ENCODE measurements at regions not wholly inside any gene's neighbourhood (a gene's known extent, or its start where the extent isn't known, plus 50 kb on each side); places are given as distances from the start of the nearest gene placed in this dataset.

DNA sequence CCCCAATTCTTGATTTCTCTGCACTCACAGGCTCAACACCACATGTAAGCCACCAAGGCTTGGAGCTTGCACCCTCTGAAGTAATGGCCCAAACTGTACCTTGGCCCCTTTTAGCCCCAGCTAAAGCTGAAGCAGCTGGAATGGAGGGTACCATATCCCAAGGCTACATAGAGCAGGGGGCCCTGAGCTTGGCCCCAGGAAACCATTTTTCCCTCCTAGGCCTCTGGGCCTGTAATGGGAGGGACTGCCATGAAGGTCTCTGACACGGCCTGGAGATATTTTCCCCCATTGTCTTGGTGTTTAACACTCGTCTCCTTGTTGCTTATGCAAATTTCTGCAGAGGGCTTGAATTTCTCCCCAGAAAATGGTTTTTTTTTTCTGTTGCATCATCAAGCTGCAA lies 69.7 kb downstream of the SKA1 start:
- no peak for TF ChIP-seq TAF1 (IDR thresholded peaks at IDR 0.05; ENCODE audit: borderline replicate concordance, insufficient read depth, low read length)
- no peak for TF ChIP-seq POLR2AphosphoS5 (IDR thresholded peaks at IDR 0.05; ENCODE audit: low read depth, low read length)
- no peak for TF ChIP-seq FOXP2 (optimal IDR thresholded peaks at IDR 0.05; ENCODE audit: borderline replicate concordance, extremely low read depth, extremely low read length, insufficient read depth)
- no peak for TF ChIP-seq SIN3A (IDR thresholded peaks at IDR 0.05; ENCODE audit: borderline replicate concordance, insufficient read depth, low read length)
- TF ChIP-seq, protein P1, sequence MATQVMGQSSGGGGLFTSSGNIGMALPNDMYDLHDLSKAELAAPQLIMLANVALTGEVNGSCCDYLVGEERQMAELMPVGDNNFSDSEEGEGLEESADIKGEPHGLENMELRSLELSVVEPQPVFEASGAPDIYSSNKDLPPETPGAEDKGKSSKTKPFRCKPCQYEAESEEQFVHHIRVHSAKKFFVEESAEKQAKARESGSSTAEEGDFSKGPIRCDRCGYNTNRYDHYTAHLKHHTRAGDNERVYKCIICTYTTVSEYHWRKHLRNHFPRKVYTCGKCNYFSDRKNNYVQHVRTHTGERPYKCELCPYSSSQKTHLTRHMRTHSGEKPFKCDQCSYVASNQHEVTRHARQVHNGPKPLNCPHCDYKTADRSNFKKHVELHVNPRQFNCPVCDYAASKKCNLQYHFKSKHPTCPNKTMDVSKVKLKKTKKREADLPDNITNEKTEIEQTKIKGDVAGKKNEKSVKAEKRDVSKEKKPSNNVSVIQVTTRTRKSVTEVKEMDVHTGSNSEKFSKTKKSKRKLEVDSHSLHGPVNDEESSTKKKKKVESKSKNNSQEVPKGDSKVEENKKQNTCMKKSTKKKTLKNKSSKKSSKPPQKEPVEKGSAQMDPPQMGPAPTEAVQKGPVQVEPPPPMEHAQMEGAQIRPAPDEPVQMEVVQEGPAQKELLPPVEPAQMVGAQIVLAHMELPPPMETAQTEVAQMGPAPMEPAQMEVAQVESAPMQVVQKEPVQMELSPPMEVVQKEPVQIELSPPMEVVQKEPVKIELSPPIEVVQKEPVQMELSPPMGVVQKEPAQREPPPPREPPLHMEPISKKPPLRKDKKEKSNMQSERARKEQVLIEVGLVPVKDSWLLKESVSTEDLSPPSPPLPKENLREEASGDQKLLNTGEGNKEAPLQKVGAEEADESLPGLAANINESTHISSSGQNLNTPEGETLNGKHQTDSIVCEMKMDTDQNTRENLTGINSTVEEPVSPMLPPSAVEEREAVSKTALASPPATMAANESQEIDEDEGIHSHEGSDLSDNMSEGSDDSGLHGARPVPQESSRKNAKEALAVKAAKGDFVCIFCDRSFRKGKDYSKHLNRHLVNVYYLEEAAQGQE (IDR thresholded peaks at IDR 0.05; ENCODE audit: insufficient read depth in 1 of 2, low read depth in 2 of 2, low read length in 2 of 2): no peak

DNA sequence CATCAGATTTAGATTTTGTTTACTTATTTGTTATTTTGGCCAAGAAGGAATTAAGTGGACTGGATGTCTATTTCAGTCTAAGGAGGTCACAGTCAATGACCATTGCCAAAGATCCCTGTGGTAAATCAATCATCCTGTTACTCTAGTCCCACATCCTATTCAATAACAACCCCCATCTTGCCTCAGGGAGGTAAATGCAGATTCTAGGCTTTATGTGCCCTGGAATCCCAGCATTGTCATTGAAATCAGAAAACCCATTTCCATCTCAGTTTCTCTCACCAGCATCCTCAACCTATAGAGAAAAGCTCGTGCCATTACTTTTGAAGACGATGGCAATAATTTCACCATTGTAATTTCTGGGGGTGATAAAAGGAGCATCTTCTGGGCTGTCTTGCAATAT lies 71.8 kb downstream of the SKA1 start:
- TF ChIP-seq FOXP2 (optimal IDR thresholded peaks at IDR 0.05; ENCODE audit: borderline replicate concordance, extremely low read depth, extremely low read length, insufficient read depth) (no peak), SIN3A (IDR thresholded peaks at IDR 0.05; ENCODE audit: borderline replicate concordance, insufficient read depth, low read length) (no peak), TAF1 (IDR thresholded peaks at IDR 0.05; ENCODE audit: borderline replicate concordance, insufficient read depth, low read length) (no peak)

DNA sequence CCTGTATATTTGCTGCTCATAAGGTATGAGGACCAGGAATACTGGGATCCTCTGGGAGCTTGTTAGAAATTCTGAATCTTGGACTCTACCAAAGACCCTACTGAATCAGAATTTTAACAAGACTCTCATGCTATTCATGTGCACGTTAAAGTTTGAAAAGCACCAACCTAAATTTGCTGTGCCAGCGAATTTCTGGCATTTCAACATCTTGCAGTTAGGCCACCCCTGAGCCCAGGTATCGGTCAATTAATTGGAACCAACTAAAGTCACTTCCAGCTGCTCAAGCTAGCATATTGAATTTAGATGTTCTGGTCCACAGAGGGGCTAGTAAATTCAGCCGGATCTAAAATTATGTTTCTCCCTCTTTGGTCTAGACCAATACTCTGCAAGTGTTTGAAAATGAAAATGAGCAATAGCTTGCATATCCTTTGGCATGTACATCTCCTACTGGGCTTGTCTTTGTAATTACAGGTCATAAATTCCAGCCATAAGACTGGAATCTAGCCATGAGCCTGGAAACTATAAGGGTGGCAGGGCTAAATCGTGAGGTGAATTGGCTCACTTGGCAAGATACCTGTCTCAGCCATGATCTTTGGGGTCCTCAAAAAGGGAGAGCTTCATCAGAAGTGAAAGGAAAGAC lies 72.4 kb downstream of the SKA1 start:
- TF ChIP-seq POLR2AphosphoS5 (IDR thresholded peaks at IDR 0.05; ENCODE audit: low read depth, low read length) (no peak), FOXP2 (optimal IDR thresholded peaks at IDR 0.05; ENCODE audit: borderline replicate concordance, extremely low read depth, extremely low read length, insufficient read depth) (no peak), SIN3A (IDR thresholded peaks at IDR 0.05; ENCODE audit: borderline replicate concordance, insufficient read depth, low read length) (no peak), TAF1 (IDR thresholded peaks at IDR 0.05; ENCODE audit: borderline replicate concordance, insufficient read depth, low read length) (no peak)
- TF ChIP-seq, protein P1 (IDR thresholded peaks at IDR 0.05; ENCODE audit: insufficient read depth in 1 of 2, low read depth in 2 of 2, low read length in 2 of 2): no peak

- TF ChIP-seq, protein P1 (IDR thresholded peaks at IDR 0.05; ENCODE audit: insufficient read depth in 1 of 2, low read depth in 2 of 2, low read length in 2 of 2): no peak
- no peak for TF ChIP-seq POLR2AphosphoS5 (IDR thresholded peaks at IDR 0.05; ENCODE audit: low read depth, low read length)
- no peak for TF ChIP-seq TAF1 (IDR thresholded peaks at IDR 0.05; ENCODE audit: borderline replicate concordance, insufficient read depth, low read length)
- TF ChIP-seq FOXP2 (optimal IDR thresholded peaks at IDR 0.05; ENCODE audit: borderline replicate concordance, extremely low read depth, extremely low read length, insufficient read depth): no peak
- TF ChIP-seq SIN3A (IDR thresholded peaks at IDR 0.05; ENCODE audit: borderline replicate concordance, insufficient read depth, low read length): no peak
Measured at GRCh38 chr18:50447952-50448351, 73.1 kb downstream of the SKA1 start.

GRCh38 chr18:50451100-50451842 lies 76.4 kb downstream of the SKA1 start:
- no peak for TF ChIP-seq POLR2AphosphoS5 (IDR thresholded peaks at IDR 0.05; ENCODE audit: low read depth, low read length)
- TF ChIP-seq SIN3A (IDR thresholded peaks at IDR 0.05; ENCODE audit: borderline replicate concordance, insufficient read depth, low read length): no peak
- no peak for TF ChIP-seq TAF1 (IDR thresholded peaks at IDR 0.05; ENCODE audit: borderline replicate concordance, insufficient read depth, low read length)
- TF ChIP-seq, protein P1 (IDR thresholded peaks at IDR 0.05; ENCODE audit: insufficient read depth in 1 of 2, low read depth in 2 of 2, low read length in 2 of 2): no peak
- TF ChIP-seq FOXP2 (optimal IDR thresholded peaks at IDR 0.05; ENCODE audit: borderline replicate concordance, extremely low read depth, extremely low read length, insufficient read depth): no peak
